Trophoblast cell (in vitro differentiated cells and primary cell): ENCODE measurements at regions not wholly inside any gene's neighbourhood (a gene's known extent, or its start where the extent isn't known, plus 50 kb on each side); places are given as distances from the start of the nearest gene placed in this dataset.

ENCODE experiments used
- DNase-seq, 2 donors: peaks; one replicate each; pipeline ENCODE4 v3.0.0-alpha.2; 2016
- H2AFZ ChIP-seq: 2 replicates; pipeline ENCODE4 v1.6.1; 2013; ENCODE audit warnings: low read length, moderate library complexity, mild to moderate bottlenecking; ENCODE audit not compliant: insufficient read depth, poor library complexity
- H2AK5ac ChIP-seq: 2 replicates; pipeline ENCODE4 v1.6.1; 2013; ENCODE audit warnings: mild to moderate bottlenecking, low read length
- H2BK120ac ChIP-seq: 2 replicates; pipeline ENCODE4 v1.6.1; 2013; ENCODE audit warnings: low read length, mild to moderate bottlenecking, moderate library complexity; ENCODE audit not compliant: insufficient read depth, poor library complexity
- H2BK12ac ChIP-seq: 2 replicates; pipeline ENCODE4 v1.6.1; 2013; ENCODE audit warnings: mild to moderate bottlenecking, low read length, moderate library complexity
- H2BK5ac ChIP-seq: 2 replicates; pipeline ENCODE4 v1.6.1; 2013; ENCODE audit warnings: low read length, low read depth, moderate library complexity, mild to moderate bottlenecking; ENCODE audit not compliant: poor library complexity
- H3K14ac ChIP-seq: 2 replicates; pipeline ENCODE4 v1.6.1; 2013; ENCODE audit warnings: mild to moderate bottlenecking, low read length
- H3K18ac ChIP-seq: 2 replicates; pipeline ENCODE4 v1.6.1; 2013; ENCODE audit warnings: mild to moderate bottlenecking, low read length
- H3K23ac ChIP-seq: 2 replicates; pipeline ENCODE4 v1.6.1; 2013; ENCODE audit warnings: low read length
- H3K27ac ChIP-seq: 2 replicates; pipeline ENCODE4 v1.5.1; 2013; ENCODE audit warnings: low read depth, mild to moderate bottlenecking, inconsistent platforms, low read length, moderate library complexity
- H3K27me3 ChIP-seq: 2 replicates; pipeline ENCODE4 v1.6.1; 2013; ENCODE audit warnings: inconsistent platforms, mild to moderate bottlenecking, low read length, moderate library complexity; ENCODE audit not compliant: insufficient read depth
- H3K36me3 ChIP-seq, 2 experiments: 1 replicate in 1 of 2; 2 replicates in 1 of 2; pipeline ENCODE4 v1.6.1; 2013; ENCODE audit warnings: low read length in 2 of 2, mild to moderate bottlenecking in 2 of 2, moderate library complexity in 1 of 2; ENCODE audit not compliant: insufficient read depth in 2 of 2, control insufficient read depth in 1 of 2
- H3K4ac ChIP-seq: 2 replicates; pipeline ENCODE4 v1.6.1; 2013; ENCODE audit warnings: low read depth, mild to moderate bottlenecking, low read length, moderate library complexity
- H3K4me1 ChIP-seq, 2 experiments: 1 replicate in 1 of 2; 2 replicates in 1 of 2; pipeline ENCODE4 v1.6.1; 2013; ENCODE audit warnings: low read length in 2 of 2, mild to moderate bottlenecking in 2 of 2, moderate library complexity in 1 of 2; ENCODE audit not compliant: insufficient read depth in 2 of 2, control insufficient read depth in 1 of 2
- H3K4me2 ChIP-seq: 2 replicates; pipeline ENCODE4 v1.6.1; 2013; ENCODE audit warnings: inconsistent platforms, mild to moderate bottlenecking, low read length, moderate library complexity
- H3K4me3 ChIP-seq: 2 replicates; pipeline ENCODE4 v1.5.1; 2013; ENCODE audit warnings: mild to moderate bottlenecking, low read depth, low read length, inconsistent platforms
- H3K79me1 ChIP-seq: one replicate; pipeline ENCODE4 v1.6.1; 2013; ENCODE audit warnings: low read length
- H3K79me2 ChIP-seq: 2 replicates; pipeline ENCODE4 v1.6.1; 2013; ENCODE audit warnings: low read length, mild to moderate bottlenecking; ENCODE audit not compliant: control insufficient read depth, insufficient read depth, poor library complexity
- H3K9ac ChIP-seq: 2 replicates; pipeline ENCODE4 v1.6.1; 2013; ENCODE audit warnings: mild to moderate bottlenecking, low read length
- H3K9me3 ChIP-seq: 2 replicates; pipeline ENCODE4 v1.6.1; 2013; ENCODE audit warnings: low read depth, mild to moderate bottlenecking, control low read depth, inconsistent platforms, low read length; ENCODE audit not compliant: insufficient read depth
- H4K12ac ChIP-seq: 2 replicates; pipeline ENCODE4 v1.6.1; 2013; ENCODE audit warnings: low read depth, mild to moderate bottlenecking, low read length, moderate library complexity
- H4K8ac ChIP-seq: 2 replicates; pipeline ENCODE4 v1.6.1; 2013; ENCODE audit warnings: low read depth, mild to moderate bottlenecking, low read length, moderate library complexity
- H4K91ac ChIP-seq: one replicate; pipeline ENCODE4 v1.6.1; 2013; ENCODE audit warnings: low read depth, mild to moderate bottlenecking, low read length, moderate library complexity
- WGBS: extraction: QIAGEN DNeasy Blood & Tissue Kit; methylation state at CpG from one replicate; pipeline ENCODE4 v1.1.7; 2013; ENCODE audit warnings: missing lambda C conversion rate; ENCODE audit not compliant: insufficient read length, insufficient coverage; ENCODE audit errors: extremely low coverage; 5-methylcytosine and 5-hydroxymethylcytosine counted together

DNA sequence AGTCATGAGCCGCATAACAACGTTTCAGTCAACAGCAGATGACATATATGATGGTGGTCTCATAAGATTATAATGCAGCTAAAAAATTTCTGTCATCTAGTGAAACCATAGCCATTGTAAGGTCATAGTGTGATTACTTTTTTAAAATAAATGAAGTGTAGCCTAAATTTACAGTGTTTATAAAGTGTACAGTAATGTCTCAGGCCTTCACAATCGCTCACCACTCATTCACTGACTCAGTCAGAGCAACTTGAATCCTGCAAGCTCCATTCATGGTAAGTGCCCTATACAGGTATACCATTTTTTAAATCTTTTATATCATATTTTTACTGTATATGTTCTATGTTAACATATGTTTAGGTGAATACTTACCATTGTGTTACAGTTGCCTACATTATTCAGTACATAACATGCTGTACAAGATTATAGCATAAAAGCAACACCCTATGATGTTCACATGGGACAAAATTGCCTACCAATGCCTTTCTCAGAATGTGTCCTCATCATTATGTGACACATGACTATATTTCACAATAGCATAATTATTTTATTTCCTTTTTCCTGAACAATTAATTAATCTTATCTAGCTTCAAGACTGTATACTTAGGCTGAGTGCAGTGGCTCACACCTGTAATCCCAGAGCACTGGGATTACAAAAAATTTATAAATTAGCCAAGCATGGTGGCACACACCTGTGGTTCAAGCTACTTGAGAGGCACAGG lies 1115.9 kb upstream of the ZEB2 start:
- Histone ChIP-seq H4K8ac (no peak overlapping the region), H3K4me2 (no peak overlapping the region), H3K27me3 (no peaks in the 10 kb centered on the region), H2AK5ac (no peak overlapping the region), H2AFZ (no peak overlapping the region), H3K79me1 (no peaks in the 10 kb centered on the region), H3K79me2 (no peaks in the 10 kb centered on the region), H4K91ac (no peak overlapping the region), H3K14ac (no peak overlapping the region), H3K9me3 (no peaks in the 10 kb centered on the region), H3K27ac (no peak overlapping the region), H3K36me3 (no peaks in the 10 kb centered on the region), H3K9ac (no peak overlapping the region), H3K18ac (no peak overlapping the region), H2BK12ac (no peak overlapping the region), H2BK120ac (no peak overlapping the region), H4K12ac (no peak overlapping the region), H3K4me1 (no peaks in the 10 kb centered on the region), H2BK5ac (no peak overlapping the region), H3K4me3 (no peak overlapping the region), H3K23ac (no peak overlapping the region), H3K4ac (no peak overlapping the region)
- DNase-seq = no peak
- WGBS = no CpG with 5 or more reads among the region's 3 CpGs

DNA sequence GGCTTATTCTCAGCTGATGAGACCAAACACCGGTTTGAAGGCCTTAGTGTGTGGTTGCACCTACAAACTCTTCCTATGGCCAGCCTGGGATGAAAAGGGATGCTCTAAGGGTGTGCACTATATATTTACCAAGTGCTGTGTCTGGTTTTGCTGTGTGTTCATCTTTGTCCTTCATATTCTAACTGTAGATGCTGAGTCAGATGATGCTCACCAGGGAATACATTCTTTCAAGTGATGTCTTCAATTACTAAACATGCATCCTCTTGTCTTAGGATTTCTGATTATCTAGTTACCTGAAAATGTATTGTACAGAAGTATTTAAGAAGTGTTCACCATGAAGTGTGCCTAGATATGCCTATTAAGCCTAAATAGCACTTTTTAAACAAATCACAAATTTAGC lies 1111.6 kb upstream of the ZEB2 start:
- WGBS = no CpG with 5 or more reads among the region's 1 CpG
- no peak overlapping the region for H3K4me3 ChIP-seq
- H2BK5ac ChIP-seq = no peak overlapping the region
- H4K12ac ChIP-seq = no peak overlapping the region
- no peak overlapping the region for H2AFZ ChIP-seq
- H3K79me1 ChIP-seq = no peaks in the 10 kb centered on the region
- H4K91ac ChIP-seq = no peak overlapping the region
- DNase-seq = no peak
- no peaks in the 10 kb centered on the region for H3K79me2 ChIP-seq
- no peak overlapping the region for H3K4me2 ChIP-seq
- H3K27ac ChIP-seq = no peak overlapping the region
- H3K23ac ChIP-seq = no peak overlapping the region
- H3K4me1 ChIP-seq = no peaks in the 10 kb centered on the region
- H3K4ac ChIP-seq = no peak overlapping the region
- no peaks in the 10 kb centered on the region for H3K27me3 ChIP-seq
- no peak overlapping the region for H3K14ac ChIP-seq
- no peak overlapping the region for H2BK12ac ChIP-seq
- no peak overlapping the region for H3K9ac ChIP-seq
- H2BK120ac ChIP-seq = no peak overlapping the region
- H3K18ac ChIP-seq = no peak overlapping the region
- H3K36me3 ChIP-seq = no peaks in the 10 kb centered on the region
- no peaks in the 10 kb centered on the region for H3K9me3 ChIP-seq
- H4K8ac ChIP-seq = no peak overlapping the region
- H2AK5ac ChIP-seq = no peak overlapping the region

- Histone ChIP-seq H3K4me3 (no peak overlapping the region), H2BK12ac (no peak overlapping the region), H3K4me1 (no peaks in the 10 kb centered on the region), H2AFZ (no peak overlapping the region), H3K4me2 (no peak overlapping the region), H2AK5ac (no peak overlapping the region), H3K9me3 (no peaks in the 10 kb centered on the region), H3K9ac (no peak overlapping the region), H2BK120ac (no peak overlapping the region), H2BK5ac (no peak overlapping the region), H3K79me2 (no peaks in the 10 kb centered on the region), H3K23ac (no peak overlapping the region), H4K91ac (no peak overlapping the region), H3K27me3 (no peaks in the 10 kb centered on the region), H3K18ac (no peak overlapping the region), H3K36me3 (no peaks in the 10 kb centered on the region), H4K8ac (no peak overlapping the region), H3K79me1 (no peaks in the 10 kb centered on the region), H3K27ac (no peak overlapping the region), H3K4ac (no peak overlapping the region), H3K14ac (no peak overlapping the region), H4K12ac (no peak overlapping the region)
- DNase-seq = no peak
Measured at GRCh38 chr2:145626301-145626700, 1106.4 kb upstream of the ZEB2 start.

DNA sequence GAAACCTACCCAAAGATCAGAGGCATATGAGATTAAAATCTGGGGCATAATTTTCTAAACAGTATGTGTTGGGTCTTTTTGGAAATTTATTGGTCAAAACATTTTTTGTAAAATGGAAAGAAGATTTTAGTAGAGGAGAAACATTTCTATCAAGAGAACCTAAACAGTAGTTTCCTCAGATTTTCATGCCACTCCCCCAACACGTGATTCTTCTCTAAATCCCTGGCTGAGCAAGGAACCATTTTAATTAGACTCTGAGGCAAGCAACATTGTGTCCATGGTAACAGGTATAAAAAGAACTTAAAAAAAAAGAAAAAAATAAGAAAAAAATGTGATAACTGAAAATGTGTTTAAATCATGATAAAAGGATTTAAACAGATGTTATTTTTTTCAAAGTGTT lies 1105.2 kb upstream of the ZEB2 start:
- Histone ChIP-seq H3K27me3 (no peaks in the 10 kb centered on the region), H3K4me3 (no peak overlapping the region), H3K9me3 (no peaks in the 10 kb centered on the region), H3K23ac (no peak overlapping the region), H3K36me3 (no peaks in the 10 kb centered on the region), H3K27ac (no peak overlapping the region), H2BK120ac (no peak overlapping the region), H3K18ac (no peak overlapping the region), H3K4me2 (no peak overlapping the region), H3K4me1 (no peaks in the 10 kb centered on the region), H4K91ac (no peak overlapping the region), H2BK5ac (no peak overlapping the region), H3K4ac (no peak overlapping the region), H4K8ac (no peak overlapping the region), H2BK12ac (no peak overlapping the region), H3K79me2 (no peaks in the 10 kb centered on the region), H2AFZ (no peak overlapping the region), H3K9ac (no peak overlapping the region), H3K79me1 (no peaks in the 10 kb centered on the region), H2AK5ac (no peak overlapping the region), H3K14ac (no peak overlapping the region), H4K12ac (no peak overlapping the region)
- no CpG with 5 or more reads among the region's 1 CpG for WGBS
- DNase-seq = no peak
